Gastroesophageal sphincter (tissue), 4 donors: ENCODE measurements at regions not wholly inside any gene's neighbourhood (a gene's known extent, or its start where the extent isn't known, plus 50 kb on each side); places are given as distances from the start of the nearest gene placed in this dataset.

Experiments
- ATAC-seq: fragments of 150-250 bp; one replicate; pipeline ENCODE4 v1.9.1; 2016; ENCODE audit warnings: mild to moderate bottlenecking, moderate library complexity
- H3K27ac ChIP-seq, 4 donors: fragments of 200-600 bp; sonication (generic) in 3 of 4; 1 replicate in 3 of 4; 2 replicates in 1 of 4; pipeline ENCODE4 v1.5.1; 2016 to 2019
- H3K27me3 ChIP-seq: fragments of 200-600 bp; sonication (generic); one replicate; pipeline ENCODE4 v1.5.1; 2019
- H3K36me3 ChIP-seq, 2 donors: fragments of 200-600 bp; sonication (generic); one replicate each; pipeline ENCODE4 v1.5.1; 2019; ENCODE audit warnings: control low read depth in 1 of 2
- H3K4me1 ChIP-seq, 3 donors: fragments of 200-600 bp; sonication (generic); 1 replicate in 2 of 3; 2 replicates in 1 of 3; pipeline ENCODE4 v1.5.1; 2016 to 2019; ENCODE audit warnings: control low read depth in 2 of 3
- H3K4me3 ChIP-seq, 2 donors: fragments of 200-600 bp; sonication (generic); one replicate each; pipeline ENCODE4 v1.5.1; 2019; ENCODE audit warnings: mild to moderate bottlenecking in 1 of 2, moderate library complexity in 1 of 2
- H3K9me3 ChIP-seq, 3 donors: fragments of 200-600 bp; sonication (generic); one replicate each; pipeline ENCODE4 v1.5.1; 2017 to 2019; ENCODE audit warnings: control low read depth in 2 of 3
- EP300 ChIP-seq: sonication (generic); formaldehyde crosslinking; IDR thresholded peaks from one replicate; pipeline ENCODE4 v1.6.1; 2017; ENCODE audit warnings: antibody characterized with exemption, mild to moderate bottlenecking
- POLR2A ChIP-seq, 2 donors: fragments of 450-650 bp; IDR thresholded peaks; one replicate each; pipeline ENCODE4 v1.6.1; 2017; ENCODE audit warnings: antibody characterized with exemption in 2 of 2, mild to moderate bottlenecking in 2 of 2, moderate library complexity in 1 of 2
- POLR2AphosphoS5 ChIP-seq: sonication (generic); formaldehyde crosslinking; IDR thresholded peaks from one replicate; pipeline ENCODE4 v1.6.1; 2017; ENCODE audit warnings: antibody characterized with exemption
- WGBS, 2 donors: methylation state at CpG; one replicate each; pipeline ENCODE4 v1.1.5; 2018; ENCODE audit warnings: low coverage in 1 of 2; 5-methylcytosine and 5-hydroxymethylcytosine counted together
- TF ChIP-seq, protein P1 (sequence below), 4 experiments: fragments of 200-600 bp in 2 of 4; fragments of 450-650 bp in 2 of 4; sonication (generic) in 1 of 4; IDR thresholded peaks; one replicate each; pipeline ENCODE4 v1.5.1; 2017 to 2019; ENCODE audit warnings: antibody characterized with exemption in 4 of 4, mild to moderate bottlenecking in 2 of 4, moderate library complexity in 2 of 4

- no peaks in the 10 kb centered on the region for H3K9me3 ChIP-seq
- no peak overlapping the region for H3K4me3 ChIP-seq
- no peak overlapping the region for H3K27ac ChIP-seq
- ATAC-seq, result peak; percentile 22
- H3K36me3 ChIP-seq, result no peaks in the 10 kb centered on the region
- no peaks in the 10 kb centered on the region for H3K27me3 ChIP-seq
- H3K4me1 ChIP-seq, result peaks cover 0 to 7% (median 0%) of the 10 kb centered on the region in 3 donors
- no peak for TF ChIP-seq POLR2AphosphoS5
- TF ChIP-seq POLR2A (IDR thresholded peaks at IDR 0.05), result no peak
- no peak for TF ChIP-seq EP300
- TF ChIP-seq, protein P1, sequence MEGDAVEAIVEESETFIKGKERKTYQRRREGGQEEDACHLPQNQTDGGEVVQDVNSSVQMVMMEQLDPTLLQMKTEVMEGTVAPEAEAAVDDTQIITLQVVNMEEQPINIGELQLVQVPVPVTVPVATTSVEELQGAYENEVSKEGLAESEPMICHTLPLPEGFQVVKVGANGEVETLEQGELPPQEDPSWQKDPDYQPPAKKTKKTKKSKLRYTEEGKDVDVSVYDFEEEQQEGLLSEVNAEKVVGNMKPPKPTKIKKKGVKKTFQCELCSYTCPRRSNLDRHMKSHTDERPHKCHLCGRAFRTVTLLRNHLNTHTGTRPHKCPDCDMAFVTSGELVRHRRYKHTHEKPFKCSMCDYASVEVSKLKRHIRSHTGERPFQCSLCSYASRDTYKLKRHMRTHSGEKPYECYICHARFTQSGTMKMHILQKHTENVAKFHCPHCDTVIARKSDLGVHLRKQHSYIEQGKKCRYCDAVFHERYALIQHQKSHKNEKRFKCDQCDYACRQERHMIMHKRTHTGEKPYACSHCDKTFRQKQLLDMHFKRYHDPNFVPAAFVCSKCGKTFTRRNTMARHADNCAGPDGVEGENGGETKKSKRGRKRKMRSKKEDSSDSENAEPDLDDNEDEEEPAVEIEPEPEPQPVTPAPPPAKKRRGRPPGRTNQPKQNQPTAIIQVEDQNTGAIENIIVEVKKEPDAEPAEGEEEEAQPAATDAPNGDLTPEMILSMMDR (IDR thresholded peaks at IDR 0.05), result no peak
- whole genome bisulfite sequencing, 2 donors, result 25% methylated on average over 1 of the region's 1 CpG; no CpG with 5 or more reads in 1 of the 2 donors
These were observed 553.7 kb downstream of the CD83 start for GRCh38 chr6:14671261-14671681.

DNA sequence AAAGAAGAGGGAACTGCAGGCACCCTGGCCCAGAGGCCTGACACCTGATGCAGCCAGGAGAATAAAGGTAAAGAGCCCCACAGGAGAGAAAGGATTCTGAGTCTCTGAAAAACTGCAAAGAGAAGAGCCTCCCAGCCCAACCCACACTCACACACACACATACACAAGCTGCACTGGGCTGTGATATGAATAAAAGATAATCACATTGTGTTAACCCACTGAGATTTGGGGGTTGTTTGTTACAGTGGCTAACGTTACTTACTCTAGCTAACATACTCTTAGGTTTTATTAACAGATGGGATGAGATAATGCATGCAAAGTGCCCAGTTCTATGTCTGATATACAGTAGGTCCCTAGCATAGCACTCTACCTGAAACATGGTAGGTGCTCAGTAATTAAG lies 554.4 kb downstream of the CD83 start:
- H3K4me3 ChIP-seq, result no peak overlapping the region
- H3K4me1 ChIP-seq, result peaks cover 0 to 7% (median 0%) of the 10 kb centered on the region in 3 donors
- H3K9me3 ChIP-seq, result no peaks in the 10 kb centered on the region
- TF ChIP-seq EP300, result no peak
- no peak for TF ChIP-seq POLR2AphosphoS5
- no peak for TF ChIP-seq POLR2A (IDR thresholded peaks at IDR 0.05)
- TF ChIP-seq, protein P1 (IDR thresholded peaks at IDR 0.05), result no peak
- WGBS, 2 donors, result 89% methylated on average over 1 of the region's 1 CpG; no CpG with 5 or more reads in 1 of the 2 donors
- H3K27ac ChIP-seq, result no peak overlapping the region
- ATAC-seq, result no peak
- H3K36me3 ChIP-seq, result no peaks in the 10 kb centered on the region
- no peaks in the 10 kb centered on the region for H3K27me3 ChIP-seq

DNA sequence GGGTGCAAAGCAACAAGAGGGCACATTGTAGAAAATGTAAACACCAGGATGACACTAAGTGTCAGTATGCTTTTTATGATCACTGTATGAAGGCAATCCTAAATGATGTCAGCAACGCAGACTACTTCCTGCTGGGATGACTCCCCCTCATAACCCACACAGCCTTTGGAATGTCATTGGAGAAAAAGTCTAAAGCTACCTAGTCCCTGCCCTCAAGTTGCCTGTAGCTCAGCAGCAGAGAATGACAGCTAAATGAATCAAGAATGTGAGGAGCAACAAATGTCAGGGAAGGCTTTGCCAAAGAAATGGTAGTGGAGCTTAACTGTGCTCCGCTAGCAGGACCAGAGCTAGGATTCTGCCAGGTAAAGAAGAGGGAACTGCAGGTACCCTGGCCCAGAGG lies 555.6 kb downstream of the CD83 start:
- Histone ChIP-seq H3K4me3 (no peak overlapping the region), H3K27ac (no peak overlapping the region), H3K27me3 (no peaks in the 10 kb centered on the region), H3K36me3 (no peaks in the 10 kb centered on the region), H3K9me3 (no peaks in the 10 kb centered on the region), H3K4me1 (peaks cover 0 to 7% (median 0%) of the 10 kb centered on the region in 3 donors)
- WGBS, 2 donors, result 86 to 100% methylated on average over 1 to 2 of the region's 2 CpGs
- TF ChIP-seq POLR2A (IDR thresholded peaks at IDR 0.05) (no peak), EP300 (no peak), POLR2AphosphoS5 (no peak)
- TF ChIP-seq, protein P1 (IDR thresholded peaks at IDR 0.05), result no peak
- ATAC-seq, result no peak

DNA sequence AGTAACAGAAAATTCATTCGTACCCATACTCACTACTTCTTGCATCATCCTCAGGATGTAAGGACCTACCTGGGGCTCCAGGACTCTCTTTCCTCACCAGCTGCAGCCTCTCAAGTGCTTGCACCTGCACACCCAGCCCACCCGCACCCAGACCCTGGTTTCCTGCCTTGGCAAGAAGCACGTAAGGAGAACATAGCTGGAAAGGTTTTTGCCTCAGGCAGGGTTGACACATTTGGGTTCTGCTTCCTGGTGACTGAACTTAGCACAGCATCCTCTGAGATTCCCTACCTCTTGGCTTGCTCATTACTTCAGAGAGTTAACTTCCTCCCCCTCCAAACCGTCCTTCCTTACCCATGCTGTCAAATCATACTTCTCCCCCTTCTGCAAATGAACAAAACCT lies 556.9 kb downstream of the CD83 start:
- TF ChIP-seq POLR2A (IDR thresholded peaks at IDR 0.05), result no peak
- no peak for TF ChIP-seq EP300
- no peak overlapping the region for H3K27ac ChIP-seq
- peaks cover 0 to 7% (median 0%) of the 10 kb centered on the region in 3 donors for H3K4me1 ChIP-seq
- no peaks in the 10 kb centered on the region for H3K36me3 ChIP-seq
- no peak for ATAC-seq
- no peaks in the 10 kb centered on the region for H3K9me3 ChIP-seq
- no peak overlapping the region for H3K4me3 ChIP-seq
- WGBS, 2 donors, result 86 to 100% methylated on average over 3 to 4 of the region's 4 CpGs
- H3K27me3 ChIP-seq, result no peaks in the 10 kb centered on the region

DNA sequence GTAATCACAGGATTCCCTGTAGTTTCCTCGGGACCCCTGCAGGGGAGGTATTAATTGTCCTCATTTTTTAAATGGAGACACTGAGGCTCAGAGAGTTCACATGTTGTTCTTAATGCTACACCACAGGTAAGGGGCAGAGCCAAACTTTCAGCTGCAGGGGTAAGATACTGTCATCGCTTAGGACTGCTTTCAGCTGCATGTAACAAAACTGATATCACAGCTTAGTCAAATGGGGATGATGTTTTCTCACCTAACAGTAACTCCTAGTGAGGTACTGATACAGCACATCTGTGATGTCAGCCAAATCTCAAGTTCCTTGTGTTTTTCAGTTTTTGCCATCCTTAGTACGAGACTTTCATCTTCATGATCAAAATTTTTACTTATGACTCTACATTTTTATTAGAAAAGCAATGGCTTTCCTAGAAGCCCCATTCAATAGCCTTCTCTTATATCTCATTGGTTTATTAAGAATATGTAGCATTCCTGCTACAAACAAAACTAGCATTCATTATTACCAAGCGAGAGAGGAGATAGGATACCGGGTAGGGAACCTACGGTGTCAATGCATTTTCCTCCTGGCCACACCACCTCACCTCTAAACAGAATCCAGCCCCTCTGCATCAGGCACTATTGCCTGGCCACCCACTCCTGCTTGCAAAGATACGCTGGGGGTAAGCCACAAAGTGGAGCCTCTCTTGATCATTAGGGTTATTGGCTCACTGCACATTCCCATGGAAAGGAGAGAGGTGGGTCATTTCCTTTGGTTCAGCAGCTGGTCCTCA lies 557.5 kb downstream of the CD83 start:
- no peaks in the 10 kb centered on the region for H3K27me3 ChIP-seq
- no peak for ATAC-seq
- no peak overlapping the region for H3K27ac ChIP-seq
- peaks cover 0 to 7% (median 0%) of the 10 kb centered on the region in 3 donors for H3K4me1 ChIP-seq
- H3K4me3 ChIP-seq, result no peak overlapping the region
- H3K9me3 ChIP-seq, result no peaks in the 10 kb centered on the region
- TF ChIP-seq, protein P1 (IDR thresholded peaks at IDR 0.05), result no peak
- TF ChIP-seq POLR2A (IDR thresholded peaks at IDR 0.05) (no peak), POLR2AphosphoS5 (no peak), EP300 (no peak)
- WGBS, 2 donors, result 92 to 95% methylated on average over 4 to 7 of the region's 7 CpGs
- no peaks in the 10 kb centered on the region for H3K36me3 ChIP-seq
